ENCODE measurements at regions not wholly inside any gene's neighbourhood (a gene's known extent, or its start where the extent isn't known, plus 50 kb on each side); places are given as distances from the start of the nearest gene placed in this dataset.

DNA sequence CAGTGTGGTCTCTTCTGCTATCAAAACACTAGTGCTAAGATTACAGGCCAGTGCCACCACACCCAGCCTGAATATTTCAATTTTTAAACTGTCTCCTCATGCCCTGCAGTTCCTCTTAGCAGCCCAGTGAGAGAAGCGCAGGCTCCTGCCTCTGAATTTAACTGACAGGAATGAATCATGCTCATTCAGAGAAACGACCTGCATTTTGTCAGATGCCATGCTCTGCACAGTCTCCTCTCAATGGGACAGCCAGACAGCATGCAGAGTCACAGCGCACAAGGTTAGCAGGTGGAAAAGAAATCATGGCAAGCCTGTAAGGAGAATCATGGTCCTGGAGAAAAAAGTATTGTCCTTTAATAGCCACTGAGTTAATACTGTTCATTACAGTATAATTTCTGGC lies 691.0 kb upstream of the SEL1L start:
- TF ChIP-seq, protein P1, sequence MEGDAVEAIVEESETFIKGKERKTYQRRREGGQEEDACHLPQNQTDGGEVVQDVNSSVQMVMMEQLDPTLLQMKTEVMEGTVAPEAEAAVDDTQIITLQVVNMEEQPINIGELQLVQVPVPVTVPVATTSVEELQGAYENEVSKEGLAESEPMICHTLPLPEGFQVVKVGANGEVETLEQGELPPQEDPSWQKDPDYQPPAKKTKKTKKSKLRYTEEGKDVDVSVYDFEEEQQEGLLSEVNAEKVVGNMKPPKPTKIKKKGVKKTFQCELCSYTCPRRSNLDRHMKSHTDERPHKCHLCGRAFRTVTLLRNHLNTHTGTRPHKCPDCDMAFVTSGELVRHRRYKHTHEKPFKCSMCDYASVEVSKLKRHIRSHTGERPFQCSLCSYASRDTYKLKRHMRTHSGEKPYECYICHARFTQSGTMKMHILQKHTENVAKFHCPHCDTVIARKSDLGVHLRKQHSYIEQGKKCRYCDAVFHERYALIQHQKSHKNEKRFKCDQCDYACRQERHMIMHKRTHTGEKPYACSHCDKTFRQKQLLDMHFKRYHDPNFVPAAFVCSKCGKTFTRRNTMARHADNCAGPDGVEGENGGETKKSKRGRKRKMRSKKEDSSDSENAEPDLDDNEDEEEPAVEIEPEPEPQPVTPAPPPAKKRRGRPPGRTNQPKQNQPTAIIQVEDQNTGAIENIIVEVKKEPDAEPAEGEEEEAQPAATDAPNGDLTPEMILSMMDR (IDR thresholded peaks at IDR 0.05), result no peak
- TF ChIP-seq ZSCAN20 (CRISPR knock-in tag; IDR thresholded peaks at IDR 0.05) (no peak), JUN (IDR thresholded peaks at IDR 0.05) (no peak), POLR2A (IDR thresholded peaks at IDR 0.05; ENCODE audit: low read length) (no peak), FOSL2 (IDR thresholded peaks at IDR 0.05) (no peak), FOSL2 (CRISPR knock-in tag; IDR thresholded peaks at IDR 0.05) (no peak), CEBPB (IDR thresholded peaks at IDR 0.05) (no peak)
- TF ChIP-seq, protein P2, sequence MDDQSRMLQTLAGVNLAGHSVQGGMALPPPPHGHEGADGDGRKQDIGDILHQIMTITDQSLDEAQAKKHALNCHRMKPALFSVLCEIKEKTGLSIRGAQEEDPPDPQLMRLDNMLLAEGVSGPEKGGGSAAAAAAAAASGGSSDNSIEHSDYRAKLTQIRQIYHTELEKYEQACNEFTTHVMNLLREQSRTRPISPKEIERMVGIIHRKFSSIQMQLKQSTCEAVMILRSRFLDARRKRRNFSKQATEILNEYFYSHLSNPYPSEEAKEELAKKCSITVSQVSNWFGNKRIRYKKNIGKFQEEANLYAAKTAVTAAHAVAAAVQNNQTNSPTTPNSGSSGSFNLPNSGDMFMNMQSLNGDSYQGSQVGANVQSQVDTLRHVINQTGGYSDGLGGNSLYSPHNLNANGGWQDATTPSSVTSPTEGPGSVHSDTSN (IDR thresholded peaks at IDR 0.05), result no peak
